ENCODE measurements at regions not wholly inside any gene's neighbourhood (a gene's known extent, or its start where the extent isn't known, plus 50 kb on each side); places are given as distances from the start of the nearest gene placed in this dataset.

DNA sequence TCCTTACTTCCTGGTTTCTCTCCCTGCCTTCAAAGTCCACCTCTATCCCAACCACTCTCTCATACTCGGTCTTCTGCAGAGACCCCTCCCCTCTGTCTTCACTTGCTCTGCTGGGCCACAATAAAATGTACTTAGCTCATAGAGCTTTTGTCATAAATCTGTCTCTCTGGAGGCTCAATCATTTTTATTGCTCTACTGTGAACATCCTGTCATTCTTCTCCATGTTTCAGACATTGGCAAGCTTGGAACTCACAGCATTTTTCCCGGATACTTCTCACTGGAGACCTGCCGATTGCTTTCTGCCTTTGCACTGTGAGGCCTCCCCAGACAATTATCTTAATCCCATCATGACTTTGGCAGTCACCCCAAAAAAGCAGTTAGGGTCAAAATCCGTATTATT lies 192.3 kb upstream of the ZMIZ1 start:
- H3K27me3 ChIP-seq (replicated peaks in 1 of 4; ENCODE audit: control extremely low read depth in 1 of 4, control insufficient read depth in 3 of 4, insufficient read depth in 4 of 4, low read length in 3 of 4) = peaks cover 0 to 12% (median 0%) of the 10 kb centered on the region in 4 experiments
- H3K4me3 Mint-ChIP-seq = no peak overlapping the region
- peaks cover 7% of the 10 kb centered on the region for H3K9me3 Mint-ChIP-seq (ENCODE audit: insufficient read depth)
- intact Hi-C loops (cut with micrococcal nuclease) = no loop called here
- ChIA-PET POLR2A (no interaction called here), CTCF (no interaction called here)
- no peaks in the 10 kb centered on the region for H3K4me1 ChIP-seq (ENCODE audit: control insufficient read depth in 2 of 2, insufficient read depth in 2 of 2, low read length in 2 of 2)
- ATAC-seq (ENCODE audit: low read depth) (no peak), DNase-seq (no peak)
- H2AFZ ChIP-seq (ENCODE audit: insufficient read depth, low read depth, low read length, poor library complexity, severe bottlenecking) = no peak overlapping the region
- H4K20me1 ChIP-seq (ENCODE audit: control insufficient read depth, insufficient read depth, low read length, poor library complexity, severe bottlenecking) = no peaks in the 10 kb centered on the region
- H3K36me3 ChIP-seq (replicated peaks in 1 of 2; ENCODE audit: control extremely low read depth in 1 of 2, control insufficient read depth in 1 of 2, extremely low read depth in 1 of 2, insufficient read depth in 2 of 2, low read length in 1 of 2) = no peaks in the 10 kb centered on the region
- TF ChIP-seq, protein P1, sequence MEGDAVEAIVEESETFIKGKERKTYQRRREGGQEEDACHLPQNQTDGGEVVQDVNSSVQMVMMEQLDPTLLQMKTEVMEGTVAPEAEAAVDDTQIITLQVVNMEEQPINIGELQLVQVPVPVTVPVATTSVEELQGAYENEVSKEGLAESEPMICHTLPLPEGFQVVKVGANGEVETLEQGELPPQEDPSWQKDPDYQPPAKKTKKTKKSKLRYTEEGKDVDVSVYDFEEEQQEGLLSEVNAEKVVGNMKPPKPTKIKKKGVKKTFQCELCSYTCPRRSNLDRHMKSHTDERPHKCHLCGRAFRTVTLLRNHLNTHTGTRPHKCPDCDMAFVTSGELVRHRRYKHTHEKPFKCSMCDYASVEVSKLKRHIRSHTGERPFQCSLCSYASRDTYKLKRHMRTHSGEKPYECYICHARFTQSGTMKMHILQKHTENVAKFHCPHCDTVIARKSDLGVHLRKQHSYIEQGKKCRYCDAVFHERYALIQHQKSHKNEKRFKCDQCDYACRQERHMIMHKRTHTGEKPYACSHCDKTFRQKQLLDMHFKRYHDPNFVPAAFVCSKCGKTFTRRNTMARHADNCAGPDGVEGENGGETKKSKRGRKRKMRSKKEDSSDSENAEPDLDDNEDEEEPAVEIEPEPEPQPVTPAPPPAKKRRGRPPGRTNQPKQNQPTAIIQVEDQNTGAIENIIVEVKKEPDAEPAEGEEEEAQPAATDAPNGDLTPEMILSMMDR (IDR thresholded peaks at IDR 0.05) = no peak
- TF ChIP-seq EZH2 (IDR thresholded peaks at IDR 0.05; ENCODE audit: borderline replicate concordance, insufficient read depth, low read depth, low read length, poor library complexity, severe bottlenecking) = no peak
- WGBS (ENCODE audit: insufficient coverage) = 95% methylated on average over 4 of the region's 4 CpGs
- peaks cover 7 to 8% (median 7%) of the 10 kb centered on the region in 3 donors for H3K9me3 ChIP-seq (ENCODE audit: control extremely low read depth in 1 of 3, control insufficient read depth in 2 of 3, insufficient read depth in 1 of 3, low read length in 2 of 3)
- no peak overlapping the region for H3K27ac ChIP-seq (ENCODE audit: low read length in 2 of 2)
- no peak overlapping the region for H3K9ac ChIP-seq (ENCODE audit: low read length)
- no peaks in the 10 kb centered on the region for H3K79me2 ChIP-seq (ENCODE audit: control insufficient read depth, insufficient read depth, low read length)
- H3K4me2 ChIP-seq (replicated peaks; ENCODE audit: low read depth, low read length, poor library complexity, severe bottlenecking) = no peak overlapping the region
- H3K4me3 ChIP-seq (ENCODE audit: control extremely low read depth in 1 of 5, extremely low read depth in 1 of 5, insufficient read depth in 1 of 5, low read depth in 2 of 5, low read length in 4 of 5) = no peak overlapping the region
- no peak overlapping the region for H3K27ac Mint-ChIP-seq
- H3K27me3 Mint-ChIP-seq = peaks cover 39% of the 10 kb centered on the region
- H3K4me1 Mint-ChIP-seq = no peaks in the 10 kb centered on the region

DNA sequence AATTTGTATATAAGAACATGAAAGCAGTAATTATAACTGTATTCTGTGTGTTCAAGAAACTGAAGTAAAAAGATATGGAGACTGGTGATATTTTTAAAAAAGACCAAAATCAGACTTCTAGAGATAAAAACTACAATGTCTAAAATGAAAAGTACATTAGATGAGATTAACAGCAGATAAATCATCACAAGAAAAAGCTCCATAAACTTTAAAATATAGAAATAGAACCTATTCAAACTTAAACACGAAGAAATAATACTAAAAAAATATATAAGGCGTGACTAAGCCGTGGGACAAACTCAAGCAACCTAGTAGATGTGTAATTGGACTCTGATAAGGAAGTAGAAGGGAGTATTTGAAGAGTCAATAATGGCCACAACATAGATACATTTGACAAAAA lies 189.1 kb upstream of the ZMIZ1 start:
- Mint-ChIP-seq H3K9me3 (ENCODE audit: insufficient read depth) (peaks cover 10% of the 10 kb centered on the region), H3K27me3 (peaks cover 28% of the 10 kb centered on the region), H3K4me1 (no peaks in the 10 kb centered on the region), H3K27ac (no peak overlapping the region), H3K4me3 (no peak overlapping the region)
- Histone ChIP-seq H3K79me2 (ENCODE audit: control insufficient read depth, insufficient read depth, low read length) (no peaks in the 10 kb centered on the region), H3K9ac (ENCODE audit: low read length) (no peak overlapping the region), H3K4me2 (replicated peaks; ENCODE audit: low read depth, low read length, poor library complexity, severe bottlenecking) (no peak overlapping the region), H3K9me3 (ENCODE audit: control extremely low read depth in 1 of 3, control insufficient read depth in 2 of 3, insufficient read depth in 1 of 3, low read length in 2 of 3) (peaks cover 7 to 8% (median 7%) of the 10 kb centered on the region in 3 donors), H3K4me3 (ENCODE audit: control extremely low read depth in 1 of 5, extremely low read depth in 1 of 5, insufficient read depth in 1 of 5, low read depth in 2 of 5, low read length in 4 of 5) (no peak overlapping the region), H4K20me1 (ENCODE audit: control insufficient read depth, insufficient read depth, low read length, poor library complexity, severe bottlenecking) (no peaks in the 10 kb centered on the region), H3K36me3 (replicated peaks in 1 of 2; ENCODE audit: control extremely low read depth in 1 of 2, control insufficient read depth in 1 of 2, extremely low read depth in 1 of 2, insufficient read depth in 2 of 2, low read length in 1 of 2) (no peaks in the 10 kb centered on the region), H3K27ac (ENCODE audit: low read length in 2 of 2) (no peak overlapping the region), H3K27me3 (replicated peaks in 1 of 4; ENCODE audit: control extremely low read depth in 1 of 4, control insufficient read depth in 3 of 4, insufficient read depth in 4 of 4, low read length in 3 of 4) (peaks cover 0 to 5% (median 0%) of the 10 kb centered on the region in 4 experiments), H3K4me1 (ENCODE audit: control insufficient read depth in 2 of 2, insufficient read depth in 2 of 2, low read length in 2 of 2) (no peaks in the 10 kb centered on the region), H2AFZ (ENCODE audit: insufficient read depth, low read depth, low read length, poor library complexity, severe bottlenecking) (no peak overlapping the region)
- no peak for TF ChIP-seq EZH2 (IDR thresholded peaks at IDR 0.05; ENCODE audit: borderline replicate concordance, insufficient read depth, low read depth, low read length, poor library complexity, severe bottlenecking)
- TF ChIP-seq, protein P1 (IDR thresholded peaks at IDR 0.05) = no peak
- CTCF ChIA-PET = no interaction called here
- WGBS (ENCODE audit: insufficient coverage) = no CpG with 5 or more reads among the region's 3 CpGs
- intact Hi-C loops (cut with micrococcal nuclease) = no loop called here
- DNase-seq (no peak), ATAC-seq (ENCODE audit: low read depth) (no peak)
- POLR2A ChIA-PET = no interaction called here
